Cardiac muscle cell (in vitro differentiated cells and primary cell): ENCODE measurements at regions not wholly inside any gene's neighbourhood (a gene's known extent, or its start where the extent isn't known, plus 50 kb on each side); places are given as distances from the start of the nearest gene placed in this dataset.

ENCODE experiments used
- DNase-seq, 2 donors: peaks; one replicate each; pipeline versions ENCODE4 v3.0.0 to v3.0.0-alpha.2; 2010 to 2017; ENCODE audit warnings: low read depth in 1 of 2, low spot score in 1 of 2
- H3K27ac ChIP-seq: fragments of 200-600 bp; sonication (generic); 2 replicates; pipeline ENCODE4 v1.5.1; 2016
- H3K27me3 ChIP-seq: fragments of 200-600 bp; sonication (generic); 2 replicates; pipeline ENCODE4 v1.6.0; 2016; ENCODE audit warnings: control low read depth
- H3K36me3 ChIP-seq: fragments of 200-600 bp; sonication (generic); 2 replicates; pipeline ENCODE4 v1.5.1; 2016; ENCODE audit warnings: control low read depth
- H3K4me1 ChIP-seq: fragments of 200-600 bp; sonication (generic); 2 replicates; pipeline ENCODE4 v1.8.1; 2017; ENCODE audit warnings: low read depth, mild to moderate bottlenecking, mixed run types
- H3K4me3 ChIP-seq: fragments of 200-600 bp; sonication (generic); 2 replicates; pipeline ENCODE4 v1.5.1; 2016; ENCODE audit warnings: mild to moderate bottlenecking
- H3K9me3 ChIP-seq: fragments of 200-600 bp; sonication (generic); 2 replicates; pipeline ENCODE4 v1.5.1; 2017; ENCODE audit warnings: low read depth, mild to moderate bottlenecking, control low read depth
- CTCF ChIP-seq: IDR thresholded peaks from 2 replicates; pipeline ENCODE4 v1.5.1; 2012; ENCODE audit warnings: low read depth, mild to moderate bottlenecking, low read length

- Histone ChIP-seq H3K36me3 (no peaks in the 10 kb centered on the region), H3K27ac (no peak overlapping the region), H3K27me3 (no peaks in the 10 kb centered on the region), H3K4me1 (no peaks in the 10 kb centered on the region), H3K9me3 (no peaks in the 10 kb centered on the region), H3K4me3 (no peak overlapping the region)
- TF ChIP-seq CTCF: no peak
- DNase-seq: no peak
Observed at GRCh38 chr2:140178234-140178633, 1398.0 kb upstream of the NXPH2 start.

GRCh38 chr2:140177086-140177485 lies 1396.9 kb upstream of the NXPH2 start:
- DNase-seq: no peak
- Histone ChIP-seq H3K4me1 (no peaks in the 10 kb centered on the region), H3K36me3 (no peaks in the 10 kb centered on the region), H3K27ac (no peak overlapping the region), H3K4me3 (no peak overlapping the region), H3K9me3 (no peaks in the 10 kb centered on the region), H3K27me3 (no peaks in the 10 kb centered on the region)
- no peak for TF ChIP-seq CTCF

GRCh38 chr2:140173790-140174189 lies 1393.6 kb upstream of the NXPH2 start:
- Histone ChIP-seq H3K9me3 (no peaks in the 10 kb centered on the region), H3K4me3 (no peak overlapping the region), H3K36me3 (no peaks in the 10 kb centered on the region), H3K27ac (no peak overlapping the region), H3K4me1 (no peaks in the 10 kb centered on the region), H3K27me3 (no peaks in the 10 kb centered on the region)
- TF ChIP-seq CTCF: no peak
- no peak for DNase-seq

- no peak for DNase-seq
Observed at GRCh38 chr2:140164449-140164848, 1384.3 kb upstream of the NXPH2 start.

GRCh38 chr2:140158259-140158658 lies 1378.1 kb upstream of the NXPH2 start:
- H3K9me3 ChIP-seq: no peaks in the 10 kb centered on the region
- H3K4me3 ChIP-seq: no peak overlapping the region
- no peaks in the 10 kb centered on the region for H3K4me1 ChIP-seq
- TF ChIP-seq CTCF: no peak
- H3K36me3 ChIP-seq: no peaks in the 10 kb centered on the region
- DNase-seq: no peak
- no peaks in the 10 kb centered on the region for H3K27me3 ChIP-seq
- no peak overlapping the region for H3K27ac ChIP-seq

More at GRCh38 chr2:140164449-140164848, 1384.3 kb upstream of the NXPH2 start:
- H3K4me1 ChIP-seq: no peaks in the 10 kb centered on the region
- H3K9me3 ChIP-seq: no peaks in the 10 kb centered on the region
- H3K27ac ChIP-seq: no peak overlapping the region
- H3K36me3 ChIP-seq: no peaks in the 10 kb centered on the region
- TF ChIP-seq CTCF: no peak
- no peaks in the 10 kb centered on the region for H3K27me3 ChIP-seq
- no peak overlapping the region for H3K4me3 ChIP-seq

GRCh38 chr2:140157816-140158215 lies 1377.6 kb upstream of the NXPH2 start:
- no peak for TF ChIP-seq CTCF
- no peak overlapping the region for H3K4me3 ChIP-seq
- H3K27ac ChIP-seq: no peak overlapping the region
- H3K27me3 ChIP-seq: no peaks in the 10 kb centered on the region
- H3K4me1 ChIP-seq: no peaks in the 10 kb centered on the region
- no peak for DNase-seq
- no peaks in the 10 kb centered on the region for H3K36me3 ChIP-seq
- H3K9me3 ChIP-seq: no peaks in the 10 kb centered on the region
